ENCODE measurements at regions not wholly inside any gene's neighbourhood (a gene's known extent, or its start where the extent isn't known, plus 50 kb on each side); places are given as distances from the start of the nearest gene placed in this dataset.
"Not testable (repeated sequence)": the region's sequence is repeated elsewhere in the genome, so short reads cannot be mapped to it uniquely, and the experiment has no call there.

DNA sequence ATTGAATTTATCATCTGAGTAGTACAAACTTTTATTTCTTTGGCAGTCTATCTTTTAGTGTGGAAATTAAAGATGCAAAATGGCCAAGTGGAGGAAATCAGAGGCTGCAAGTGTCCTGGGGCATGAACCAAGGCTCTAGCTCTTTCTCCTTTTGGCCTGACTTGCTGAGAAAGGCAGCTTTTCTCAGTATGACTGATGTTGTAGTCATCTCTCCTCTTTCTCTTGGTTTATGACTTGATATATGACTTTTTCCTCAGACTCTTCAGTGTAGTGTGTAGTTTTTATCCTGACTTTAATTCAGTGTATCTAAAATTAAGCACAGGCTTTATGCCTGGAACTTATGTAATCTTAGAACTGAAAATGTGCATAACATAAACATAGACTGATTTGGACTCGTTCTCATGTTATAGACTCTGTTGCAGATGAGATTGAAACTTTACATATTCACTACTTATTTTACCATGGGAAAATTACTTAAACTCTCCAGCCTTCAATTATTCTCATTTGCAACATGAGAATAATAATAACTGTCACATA lies 65.7 kb downstream of the SLITRK5 start:
- no peak for DNase-seq (ENCODE audit: low read depth in 4 of 4, low spot score in 3 of 4)

DNA sequence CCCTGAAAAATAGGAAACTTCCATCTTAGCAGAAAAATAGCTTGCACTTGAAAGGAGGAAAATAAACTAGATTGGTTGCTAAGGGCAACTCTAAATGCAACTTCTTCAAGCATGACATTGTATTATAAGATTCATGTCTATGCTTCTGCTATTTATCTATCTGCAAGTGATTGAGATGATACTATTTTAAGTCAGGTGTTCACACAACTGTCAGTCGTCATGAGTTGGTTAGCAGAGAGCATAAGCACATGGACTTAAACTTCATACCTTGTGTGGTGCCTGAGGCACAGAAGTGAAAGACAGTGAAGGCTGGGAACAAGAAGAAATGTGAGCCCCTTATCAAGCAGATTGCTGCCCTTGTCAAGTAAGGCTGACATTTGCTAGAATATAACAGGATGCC lies 82.9 kb downstream of the SLITRK5 start:
- DNase-seq (ENCODE audit: low read depth in 4 of 4, low spot score in 3 of 4) = no peak

DNA sequence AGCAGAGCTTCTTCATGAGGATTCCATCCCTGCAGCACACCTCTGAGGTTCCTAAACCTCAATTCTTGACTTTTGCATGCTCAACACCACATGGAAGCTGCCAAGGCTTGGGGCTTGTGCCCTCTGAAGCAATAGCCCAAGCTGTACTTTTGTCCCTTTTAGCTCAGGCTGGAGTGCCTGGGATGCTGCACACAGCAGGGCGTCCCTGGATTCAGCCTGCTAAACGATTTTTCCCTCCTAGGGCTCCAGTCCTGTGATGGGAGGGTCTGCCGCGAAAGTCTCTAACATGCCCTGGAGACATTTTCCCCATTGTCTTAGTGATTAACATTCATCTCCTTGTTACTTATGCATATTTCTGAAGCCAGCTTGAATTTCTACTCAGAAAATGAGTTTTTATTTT lies 98.3 kb downstream of the SLITRK5 start:
- no peak for DNase-seq (ENCODE audit: low read depth in 4 of 4, low spot score in 3 of 4)

DNA sequence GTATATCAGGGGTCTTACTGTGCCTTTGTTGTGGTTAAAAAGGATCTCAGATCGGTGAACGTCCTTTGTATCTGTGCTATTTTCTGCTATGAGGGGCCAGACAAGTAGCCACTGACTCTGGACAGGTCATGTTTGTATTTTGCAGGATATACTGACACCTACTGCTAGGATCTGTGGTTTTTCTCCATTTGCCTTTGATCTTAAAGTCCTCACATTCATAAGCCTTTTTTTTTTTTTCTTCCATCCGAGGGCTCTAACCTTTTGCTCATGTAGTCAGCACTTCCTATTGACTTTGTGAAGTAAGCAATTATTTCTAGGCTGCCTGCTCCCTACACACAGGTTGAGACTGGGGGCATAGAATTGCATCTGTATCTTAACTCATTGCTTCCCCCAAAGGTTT lies 106.2 kb downstream of the SLITRK5 start:
- DNase-seq (ENCODE audit: low read depth in 4 of 4, low spot score in 3 of 4) = no peak

DNA sequence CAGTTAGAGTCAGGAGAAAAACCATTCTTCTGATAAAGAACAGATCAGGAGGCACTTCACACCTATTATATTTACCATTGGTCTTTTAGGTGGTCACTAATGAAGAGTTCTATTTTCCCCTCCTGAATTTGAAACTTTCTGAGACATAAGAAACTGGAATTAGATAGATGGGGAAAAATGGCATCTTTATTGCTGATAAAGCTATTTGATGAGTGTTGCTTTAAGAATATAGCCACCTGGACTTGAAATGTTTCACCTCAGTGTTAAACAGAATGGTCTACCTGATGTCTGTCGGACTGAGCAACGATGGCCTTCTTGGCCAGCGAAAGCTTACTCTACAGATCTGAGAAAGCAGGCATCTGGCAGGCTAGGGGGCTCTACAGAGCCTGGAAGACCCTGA lies 107.0 kb downstream of the SLITRK5 start:
- DNase-seq (ENCODE audit: low read depth in 4 of 4, low spot score in 3 of 4) = no peak

DNA sequence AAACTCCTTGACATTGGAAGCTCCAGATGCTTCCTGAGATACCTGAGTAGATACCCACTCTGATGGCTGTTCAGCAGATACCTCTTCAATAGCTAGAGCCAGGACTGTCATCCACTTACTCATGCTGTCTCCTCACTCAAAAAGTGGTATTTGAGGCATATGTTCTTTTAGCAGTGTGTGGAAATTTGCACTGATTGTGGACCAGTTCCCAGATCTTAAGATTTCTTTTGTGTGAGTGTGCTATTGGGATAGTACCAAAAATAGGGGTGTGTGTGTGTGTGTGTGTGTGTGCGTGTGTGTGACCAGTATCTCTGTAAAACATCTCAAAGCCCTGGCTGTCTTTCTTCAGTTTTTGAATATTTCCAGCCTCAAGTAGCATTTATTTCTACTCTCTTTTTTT lies 108.3 kb downstream of the SLITRK5 start:
- DNase-seq (ENCODE audit: low read depth in 4 of 4, low spot score in 3 of 4) = no peak

DNA sequence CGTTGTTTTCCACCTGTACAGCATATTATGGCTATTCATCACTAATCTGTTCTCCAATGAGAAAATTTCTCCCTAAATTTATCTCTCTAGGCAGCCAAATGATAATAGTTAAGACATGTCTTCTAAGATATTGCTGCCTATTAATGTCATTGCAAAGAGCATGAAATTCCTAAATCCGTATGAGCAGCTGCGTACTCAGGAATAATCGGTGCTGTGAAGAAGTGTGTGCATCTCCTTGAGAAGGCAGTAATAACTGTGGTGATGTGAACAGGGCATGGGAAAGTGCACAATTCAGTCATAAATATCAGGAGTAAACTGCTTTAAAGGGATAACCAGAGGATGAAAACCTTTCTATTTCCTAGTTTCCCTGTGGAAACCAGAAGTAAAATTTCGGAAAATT lies 112.2 kb downstream of the SLITRK5 start:
- DNase-seq (ENCODE audit: low read depth in 4 of 4, low spot score in 3 of 4) = no peak

DNA sequence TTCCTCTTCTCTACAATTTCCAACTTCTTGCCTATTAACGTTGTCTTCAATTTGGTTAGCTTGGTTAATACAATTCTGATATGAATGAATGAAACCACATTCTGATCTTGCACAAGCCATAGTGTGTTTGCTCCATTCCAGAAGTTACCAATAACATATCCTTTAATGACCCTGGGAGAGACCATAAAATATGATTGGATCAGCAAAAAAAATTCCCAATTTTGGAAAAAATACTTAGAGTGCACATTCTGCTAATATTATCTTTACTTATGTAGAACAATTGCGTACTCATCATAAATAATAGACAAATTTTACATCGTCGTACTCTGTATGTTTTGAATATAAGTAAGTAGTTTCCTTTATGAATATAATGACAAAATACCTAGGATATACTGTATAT lies 117.2 kb downstream of the SLITRK5 start:
- no peak for DNase-seq (ENCODE audit: low read depth in 4 of 4, low spot score in 3 of 4)

DNA sequence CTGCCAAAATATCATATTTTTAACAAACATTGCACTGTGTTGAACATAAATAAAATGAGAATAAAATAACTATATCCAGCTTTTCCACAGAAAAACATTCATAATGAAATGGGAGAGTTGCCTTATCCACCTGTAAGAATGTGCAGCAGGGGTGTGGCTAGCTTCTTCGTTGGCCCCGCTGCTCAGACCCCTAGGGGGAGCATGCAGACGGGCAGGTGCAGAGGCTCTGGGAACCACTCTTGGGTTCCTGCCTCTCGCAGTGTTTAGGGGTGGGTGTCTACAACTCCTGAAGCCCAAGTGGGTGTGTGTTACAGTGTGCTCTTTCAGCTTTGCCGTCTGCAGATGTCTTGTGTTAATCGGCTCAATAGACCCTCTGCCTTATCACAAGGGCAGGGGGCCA lies 121.7 kb downstream of the SLITRK5 start:
- no peak for DNase-seq (ENCODE audit: low read depth in 4 of 4, low spot score in 3 of 4)

DNA sequence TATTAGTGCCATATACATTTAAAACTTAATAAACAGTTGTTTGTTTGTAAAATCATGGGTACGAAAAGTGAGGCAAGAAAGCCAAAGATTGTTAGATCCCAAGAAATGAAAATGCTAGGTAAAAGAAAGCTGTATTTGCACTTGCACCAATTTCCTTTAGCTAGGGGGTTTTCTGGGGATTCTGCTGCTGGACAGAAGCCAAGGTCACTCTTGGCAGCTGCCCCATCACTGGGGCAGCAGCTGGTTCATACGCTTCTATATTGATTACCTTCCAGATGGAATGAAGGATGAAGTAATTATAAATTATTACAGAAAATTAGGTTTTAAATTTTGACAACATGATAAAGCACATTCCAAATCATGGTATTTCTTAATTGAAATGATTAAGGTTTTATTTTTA lies 127.4 kb downstream of the SLITRK5 start:
- no peak for DNase-seq (ENCODE audit: low read depth in 4 of 4, low spot score in 3 of 4)

DNA sequence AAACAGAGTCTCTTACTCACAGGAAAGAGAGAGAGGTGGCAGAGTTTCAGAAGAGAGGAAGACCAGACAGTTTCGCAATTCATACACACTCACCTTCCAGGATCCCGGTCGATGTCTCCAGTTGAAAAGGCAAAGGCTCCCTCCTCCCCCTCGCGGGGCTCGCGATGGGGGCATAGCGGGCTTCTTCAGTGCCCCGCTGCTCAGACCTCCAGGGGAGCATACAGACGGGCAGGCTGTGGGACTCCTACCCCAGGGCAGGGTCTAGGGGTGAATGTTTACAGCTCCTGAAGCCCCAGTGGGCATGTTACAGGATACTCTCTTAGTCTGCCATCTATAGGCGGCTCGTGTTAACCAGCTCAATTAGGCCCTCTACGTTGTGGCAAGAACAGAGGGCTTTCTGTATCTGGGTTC lies 139.2 kb downstream of the SLITRK5 start:
- DNase-seq (ENCODE audit: low read depth in 4 of 4, low spot score in 3 of 4) = no peak

DNA sequence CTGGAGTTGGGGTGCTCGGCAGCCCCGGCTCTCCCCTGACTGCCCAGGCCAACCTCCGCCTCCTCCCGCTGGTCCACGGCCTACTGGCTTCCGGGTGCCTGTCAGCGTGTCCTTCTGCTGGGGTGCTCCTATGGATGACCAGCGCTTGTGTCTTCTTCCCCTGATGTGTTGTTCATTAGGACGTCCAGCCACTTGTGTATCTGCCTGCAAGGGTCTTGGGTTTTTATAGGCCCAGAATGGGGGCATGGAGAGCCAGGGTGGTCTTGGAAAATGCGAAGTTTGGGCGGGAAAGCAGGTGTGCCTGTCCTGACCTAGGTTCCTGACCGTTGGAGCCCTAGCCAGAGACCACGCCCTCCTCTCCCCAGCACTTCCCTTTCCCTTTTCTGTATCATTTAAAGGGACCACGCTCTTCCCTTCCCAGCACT lies 139.8 kb downstream of the SLITRK5 start:
- no peak for DNase-seq (ENCODE audit: low read depth in 4 of 4, low spot score in 3 of 4)

DNA sequence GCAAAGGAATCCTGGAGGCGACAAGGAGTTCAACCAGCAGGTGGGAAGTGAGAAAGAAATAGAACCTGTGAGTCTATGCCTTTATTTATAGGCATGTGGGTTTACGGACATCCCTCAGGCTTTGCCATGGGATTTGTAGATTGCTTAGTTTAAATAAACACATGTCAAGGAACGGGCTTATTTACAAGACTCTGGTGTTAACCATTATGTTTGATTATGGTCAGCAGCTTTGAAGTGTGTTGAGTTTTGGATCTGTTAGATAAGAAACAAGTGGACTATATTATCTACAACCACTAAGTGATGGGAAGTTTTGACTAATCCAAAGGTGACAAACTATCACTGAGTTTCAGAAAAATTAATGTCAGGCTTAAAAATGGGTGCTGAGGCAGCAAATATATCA lies 143.2 kb downstream of the SLITRK5 start:
- DNase-seq (ENCODE audit: low read depth in 4 of 4, low spot score in 3 of 4) = no peak

DNA sequence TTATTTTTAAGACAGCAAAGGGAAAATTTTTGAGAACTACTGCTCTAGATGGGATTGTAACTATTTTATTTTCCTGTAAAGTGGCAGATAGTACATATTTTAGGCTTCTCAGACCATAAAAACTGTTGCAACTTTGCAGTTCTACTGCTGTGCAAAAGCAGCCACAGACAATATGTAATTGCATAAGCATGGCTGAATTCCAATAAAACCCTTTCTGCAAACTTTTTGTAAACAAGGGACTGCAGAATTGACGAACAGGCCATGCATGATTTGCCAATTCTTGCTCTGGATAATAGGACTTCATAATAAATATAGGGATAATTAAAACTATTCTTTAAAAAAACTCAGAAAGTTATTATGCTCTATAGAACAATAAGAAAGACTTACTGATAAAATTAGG lies 149.1 kb downstream of the SLITRK5 start:
- no peak for DNase-seq (ENCODE audit: low read depth in 4 of 4, low spot score in 3 of 4)

DNA sequence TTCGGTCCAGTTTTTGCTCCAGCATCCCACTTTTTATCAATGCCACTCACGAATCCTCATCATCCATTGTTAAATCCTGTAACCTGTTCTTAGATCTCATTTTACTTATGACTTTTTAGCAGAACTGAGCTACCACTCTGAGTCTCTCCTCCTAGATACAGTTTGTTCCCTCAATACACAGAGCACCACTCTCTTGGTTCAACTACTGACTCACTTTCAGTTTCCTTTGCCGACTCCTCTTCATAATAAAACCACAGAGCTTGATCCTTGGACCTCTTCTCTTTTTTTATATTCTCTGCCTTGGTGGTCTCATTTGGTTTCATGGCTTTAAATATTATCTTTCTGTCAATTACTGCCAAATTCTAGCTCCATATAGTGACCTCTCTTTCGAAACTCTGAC lies 150.3 kb downstream of the SLITRK5 start:
- no peak for DNase-seq (ENCODE audit: low read depth in 4 of 4, low spot score in 3 of 4)

DNA sequence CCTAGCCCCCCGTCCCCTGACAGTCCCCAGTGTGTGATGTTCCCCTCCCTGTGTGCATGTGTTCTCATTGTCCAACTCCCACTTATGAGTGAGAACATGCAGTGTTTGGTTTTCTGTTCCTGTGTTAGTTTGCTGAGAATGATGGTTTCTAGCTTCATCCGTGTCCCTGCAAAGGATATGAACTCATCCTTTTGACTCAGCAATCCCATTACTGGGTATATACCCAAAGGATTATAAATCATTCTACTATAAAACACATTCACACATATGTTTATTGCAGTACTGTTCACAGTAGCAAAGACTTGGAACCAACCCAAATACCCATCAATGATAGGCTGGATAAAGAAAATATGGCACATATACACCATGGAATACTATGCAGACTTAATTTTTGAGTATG lies 155.1 kb downstream of the SLITRK5 start:
- not testable (repeated sequence) for DNase-seq (ENCODE audit: low read depth in 4 of 4, low spot score in 3 of 4)

DNA sequence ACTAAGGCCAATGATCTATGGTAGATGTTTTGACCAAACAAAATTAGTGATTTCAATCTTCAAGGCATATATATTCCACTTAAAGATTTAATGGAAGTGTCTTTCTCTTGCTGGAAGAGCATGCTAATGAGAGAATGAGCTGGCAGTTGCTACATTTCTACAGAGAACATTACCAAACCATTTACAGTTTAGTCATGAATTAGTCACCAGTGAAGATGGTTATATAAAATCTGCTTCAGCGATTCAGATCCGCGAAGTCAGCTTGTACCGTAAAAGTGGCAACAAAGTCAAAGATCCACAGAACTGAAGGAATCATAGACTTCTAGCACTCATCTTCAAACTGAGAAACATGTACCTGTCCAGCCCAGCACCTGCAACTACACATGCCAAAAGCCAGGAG lies 156.3 kb downstream of the SLITRK5 start:
- no peak for DNase-seq (ENCODE audit: low read depth in 4 of 4, low spot score in 3 of 4)

DNA sequence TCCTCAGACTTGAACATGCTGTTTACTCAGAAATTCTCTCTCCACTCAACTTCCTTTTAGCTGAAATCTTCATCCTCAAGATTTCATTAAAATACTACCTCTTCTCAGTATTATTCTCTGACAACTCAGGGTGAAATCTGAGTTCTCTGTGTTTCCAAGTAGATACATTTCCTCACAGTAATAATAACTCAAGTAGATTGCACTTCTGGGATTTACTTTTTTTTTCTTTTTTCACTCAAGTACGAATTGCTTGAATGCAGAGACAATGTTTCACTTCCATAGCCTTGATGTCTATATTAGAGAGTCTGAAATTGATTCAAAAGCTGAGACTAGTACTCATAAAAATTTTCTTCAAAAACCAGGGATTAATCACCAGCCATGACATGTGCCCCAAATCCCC lies 166.4 kb downstream of the SLITRK5 start:
- DNase-seq (ENCODE audit: low read depth in 4 of 4, low spot score in 3 of 4) = no peak

DNA sequence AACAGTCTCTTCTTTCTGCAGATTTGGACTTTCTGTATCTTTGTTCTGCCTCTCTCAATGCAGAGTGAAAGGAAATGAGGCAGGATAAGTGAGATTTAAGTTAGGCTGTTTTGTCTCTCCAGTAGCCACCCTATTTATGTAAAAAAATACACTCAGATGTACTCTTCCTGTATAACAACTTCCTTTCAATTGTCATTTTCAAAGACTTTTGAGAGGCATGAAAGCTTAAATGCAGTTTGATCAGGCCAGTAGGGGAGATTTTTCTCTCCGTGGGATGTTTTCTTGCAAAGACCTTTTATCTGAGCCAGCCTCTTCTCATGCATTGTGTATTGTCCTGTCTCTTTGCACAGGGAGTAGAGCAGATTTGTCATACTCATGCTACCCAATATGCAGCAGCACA lies 166.8 kb downstream of the SLITRK5 start:
- DNase-seq (ENCODE audit: low read depth in 4 of 4, low spot score in 3 of 4) = no peak

DNA sequence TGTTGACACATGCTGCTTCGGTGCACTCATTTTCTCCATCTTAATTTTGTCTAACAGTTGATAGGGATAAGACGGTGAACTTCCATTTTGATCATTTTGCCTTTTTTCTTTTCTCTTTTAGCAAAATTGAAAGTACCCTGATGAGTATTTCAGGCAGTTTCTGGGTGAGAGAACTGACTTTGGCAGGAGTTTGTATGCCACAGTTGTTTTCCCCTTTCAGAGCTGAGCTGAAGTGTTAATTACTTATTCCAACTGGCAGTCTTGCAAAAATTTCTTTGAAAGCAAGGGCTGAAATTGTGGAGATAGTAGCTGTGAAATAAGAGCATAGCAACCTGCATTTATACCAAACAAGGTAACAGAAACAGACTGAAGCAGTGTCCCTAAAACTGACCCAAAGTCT lies 180.2 kb downstream of the SLITRK5 start:
- DNase-seq (ENCODE audit: low read depth in 4 of 4, low spot score in 3 of 4) = no peak

DNA sequence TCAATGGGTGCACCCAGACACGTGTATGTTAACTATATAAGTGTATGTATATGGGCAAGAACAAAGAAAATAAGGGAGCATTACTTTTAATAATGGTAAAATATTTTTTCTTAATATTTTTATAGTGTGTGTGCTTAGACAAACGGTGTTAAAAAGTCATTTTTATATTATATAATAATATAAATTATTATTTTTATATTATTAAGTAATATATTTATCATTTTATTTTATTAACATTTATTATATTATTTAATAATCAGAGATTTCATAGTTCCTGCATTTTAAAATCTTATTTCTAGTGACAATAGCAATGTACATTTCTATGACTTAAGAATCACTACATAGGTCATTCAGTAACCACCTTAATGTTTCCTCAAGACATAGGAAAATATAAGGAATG lies 184.4 kb downstream of the SLITRK5 start:
- no peak for DNase-seq (ENCODE audit: low read depth in 4 of 4, low spot score in 3 of 4)

DNA sequence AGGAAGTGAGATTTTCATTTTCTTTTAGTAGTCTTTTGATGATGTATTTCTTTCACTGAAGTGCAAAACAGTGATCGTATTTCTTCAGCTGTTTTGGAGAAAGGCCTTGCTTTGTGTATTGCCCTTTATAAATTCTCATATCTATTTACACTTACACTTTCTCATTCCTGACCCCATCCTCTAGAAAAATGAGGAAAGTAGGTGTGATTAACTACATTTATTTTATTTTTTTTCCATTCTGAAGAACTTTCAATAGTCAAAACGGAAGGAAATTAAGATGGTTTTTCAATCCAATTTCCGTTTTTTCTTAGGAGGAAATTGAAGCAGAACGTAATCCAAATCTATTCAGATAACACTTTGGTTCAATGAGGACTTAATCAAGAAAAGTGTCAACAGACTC lies 188.1 kb downstream of the SLITRK5 start:
- DNase-seq (ENCODE audit: low read depth in 4 of 4, low spot score in 3 of 4) = no peak

DNA sequence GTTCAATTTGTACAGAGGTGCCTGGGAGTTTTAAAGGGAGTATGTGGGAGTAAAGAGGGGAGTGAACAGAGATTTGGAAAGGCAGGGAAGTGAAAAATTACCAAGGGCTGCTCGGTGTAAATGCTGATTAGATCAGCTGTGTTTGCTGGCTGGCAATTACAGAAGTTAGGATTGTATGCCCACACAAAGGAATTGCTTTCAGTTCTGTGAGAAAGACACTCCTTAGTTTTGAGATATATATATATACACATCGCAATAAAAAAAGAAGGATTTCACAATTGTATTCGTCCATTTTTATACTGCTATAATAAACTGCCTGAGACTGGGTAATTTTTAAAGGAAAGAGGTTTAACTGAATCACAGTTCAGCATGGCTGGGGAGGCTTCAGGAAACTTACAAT lies 196.3 kb downstream of the SLITRK5 start:
- no peak for DNase-seq (ENCODE audit: low read depth in 4 of 4, low spot score in 3 of 4)

DNA sequence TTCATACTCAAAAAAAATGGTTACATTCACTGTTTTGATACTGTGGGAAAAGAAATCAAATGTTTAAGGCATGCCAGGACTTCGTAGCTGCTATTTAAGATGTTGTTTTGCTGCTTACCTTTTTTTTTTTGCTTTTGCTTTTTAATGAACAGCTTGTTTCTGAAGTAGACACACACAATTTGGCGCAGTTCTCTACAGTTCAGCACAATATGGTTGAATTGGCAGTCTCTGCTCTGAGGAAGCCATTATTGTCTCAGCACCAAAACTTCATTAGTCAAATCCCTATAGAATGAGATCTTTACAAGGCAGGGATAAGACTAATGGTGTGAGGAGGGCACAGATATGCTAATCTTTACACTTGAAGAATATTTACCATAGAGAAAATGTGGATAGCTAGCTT lies 197.6 kb downstream of the SLITRK5 start:
- DNase-seq (ENCODE audit: low read depth in 4 of 4, low spot score in 3 of 4) = no peak
